ENCODE measurements at regions not wholly inside any gene's neighbourhood (a gene's known extent, or its start where the extent isn't known, plus 50 kb on each side); places are given as distances from the start of the nearest gene placed in this dataset.
A peak's percentile ranks its signal among the peaks of the same experiment; 100 is the strongest.
"Not testable (repeated sequence)": the region's sequence is repeated elsewhere in the genome, so short reads cannot be mapped to it uniquely, and the experiment has no call there.

DNA sequence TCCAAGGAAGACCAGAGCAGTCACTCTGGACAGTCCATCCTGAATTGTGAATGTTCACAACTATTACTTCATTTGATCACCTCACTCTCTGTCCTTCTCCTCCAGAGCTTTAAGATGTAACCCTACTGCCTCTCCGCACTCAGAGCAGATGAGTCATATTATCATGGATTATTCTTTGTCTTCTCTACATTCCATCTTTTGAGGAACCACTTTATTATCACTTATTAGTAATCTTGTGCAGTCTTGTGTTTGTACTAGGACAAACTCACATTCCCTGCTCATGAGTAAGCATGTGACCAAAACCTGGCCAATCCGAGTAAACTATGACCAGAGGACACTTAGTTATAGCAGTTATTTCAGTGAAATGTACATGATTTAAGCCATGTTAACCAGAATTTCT is 401.5 kb upstream of the ADGRB3 start:
- DNase-seq: no peak

DNA sequence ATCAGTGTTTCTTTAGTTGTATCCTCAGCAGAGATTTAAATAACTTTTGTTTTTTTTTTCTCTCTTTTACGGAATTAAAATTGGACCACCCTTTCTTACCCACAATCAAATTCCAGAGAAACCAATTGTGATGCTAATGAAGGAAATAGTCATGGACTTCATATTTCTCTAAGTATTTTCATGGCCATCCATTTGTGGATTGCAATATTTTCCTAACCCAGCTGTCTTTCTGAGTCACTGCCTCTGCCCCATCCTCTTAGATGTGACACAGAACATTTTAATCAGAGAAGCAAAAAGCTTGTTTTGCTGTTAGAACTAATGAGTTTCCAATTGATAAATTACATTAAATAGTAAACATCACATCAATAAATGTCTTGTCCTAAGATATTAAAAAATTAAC is 405.5 kb upstream of the ADGRB3 start:
- DNase-seq: no peak

DNA sequence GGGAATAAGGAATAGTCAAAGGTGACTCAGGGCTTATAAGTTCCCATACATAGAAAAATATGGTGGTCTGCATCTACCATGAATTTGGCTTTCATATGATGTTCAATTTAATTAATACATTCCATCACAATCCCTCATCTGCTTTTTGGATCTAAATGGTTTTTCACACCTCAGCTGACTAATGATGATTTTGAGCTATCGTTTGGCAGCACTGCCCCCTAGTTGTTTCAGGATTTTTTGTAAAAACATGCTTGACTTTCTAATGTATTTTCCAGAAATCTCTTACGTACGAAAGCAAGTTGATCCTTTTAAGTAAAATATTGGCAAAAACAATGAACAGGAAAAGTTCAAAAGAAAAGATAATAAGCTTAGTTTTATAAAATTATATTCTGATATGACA is 408.6 kb upstream of the ADGRB3 start:
- DNase-seq: no peak

DNA sequence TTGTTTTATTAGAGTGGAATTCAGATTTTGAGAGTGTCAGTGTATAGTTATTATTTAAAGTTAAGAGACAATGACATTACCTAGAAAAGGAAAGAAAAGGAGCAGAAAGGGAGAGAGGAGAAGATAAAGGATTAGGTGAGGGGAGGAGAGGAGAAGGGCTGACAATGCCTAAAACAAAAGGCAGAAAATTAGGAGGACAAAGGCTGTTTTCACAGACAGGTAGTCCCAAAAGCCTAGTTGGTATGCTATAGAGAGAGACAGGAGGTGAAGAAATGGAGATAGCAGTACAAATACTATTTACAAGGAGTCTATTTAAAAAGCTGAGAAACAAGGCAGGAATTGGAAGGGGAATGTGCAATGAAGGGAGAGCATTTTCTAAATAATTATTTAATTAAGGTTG is 409.4 kb upstream of the ADGRB3 start:
- DNase-seq: no peak

DNA sequence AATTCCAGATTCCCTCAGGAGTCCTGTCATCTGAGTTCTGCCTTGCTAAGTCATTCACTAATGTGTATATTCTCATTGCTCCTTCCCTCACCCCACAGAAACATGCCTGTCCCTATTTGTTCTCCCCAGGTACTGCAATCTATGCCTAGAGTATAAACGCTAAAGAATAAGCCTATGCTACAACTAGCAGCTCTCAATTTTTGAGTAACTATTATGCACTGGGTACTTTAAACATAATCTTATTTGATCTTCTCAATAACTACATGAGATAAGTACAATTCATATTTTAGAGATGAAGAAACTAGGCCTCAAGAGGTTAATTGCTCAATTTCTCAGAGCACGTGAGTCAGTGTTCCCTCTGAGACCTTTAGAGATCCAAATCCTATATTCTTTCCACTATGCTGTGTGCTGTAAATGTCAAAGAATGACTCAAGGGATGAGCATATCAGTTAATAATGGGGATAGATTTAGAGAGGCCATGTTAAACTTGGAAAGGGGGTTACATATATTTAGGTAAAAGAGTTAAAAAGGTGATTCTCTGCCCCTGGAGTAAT is 423.8 kb upstream of the ADGRB3 start:
- no peak for DNase-seq

DNA sequence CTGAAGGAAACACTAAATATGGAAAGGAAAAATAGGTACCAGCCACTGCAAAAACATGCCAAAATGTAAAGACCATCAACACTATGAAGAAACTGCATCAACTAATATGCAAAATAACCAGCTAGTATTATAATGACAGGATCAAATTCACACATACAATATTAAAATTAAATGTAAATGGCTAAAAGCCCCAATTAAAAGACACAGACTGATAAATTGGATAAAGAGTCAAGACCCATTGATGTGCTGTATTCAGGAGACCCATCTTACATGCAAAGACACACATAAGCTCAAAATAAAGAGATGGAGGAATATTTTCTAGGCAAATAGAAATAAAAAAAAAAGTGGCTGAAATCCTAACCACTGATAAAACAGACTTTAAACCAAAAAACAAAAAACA is 427.5 kb upstream of the ADGRB3 start:
- DNase-seq: not testable (repeated sequence)

DNA sequence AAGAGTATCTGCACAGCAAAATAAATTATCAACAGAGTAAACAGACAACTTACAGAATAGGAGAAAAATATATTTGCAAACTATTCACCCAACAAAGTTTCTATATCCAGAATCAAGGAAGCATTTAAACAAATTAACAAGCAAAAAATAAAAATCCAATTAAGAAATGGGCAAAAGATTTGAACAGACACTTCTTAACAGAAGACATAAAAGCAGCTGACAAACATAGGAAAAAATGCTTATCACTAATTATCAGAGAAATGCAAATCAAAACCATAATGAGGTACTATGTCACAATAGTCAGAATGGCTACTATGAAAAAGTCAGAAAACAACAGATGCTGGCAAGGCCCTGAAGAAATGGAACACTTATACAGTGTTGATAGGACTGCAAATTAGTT is 434.2 kb upstream of the ADGRB3 start:
- DNase-seq: no peak

DNA sequence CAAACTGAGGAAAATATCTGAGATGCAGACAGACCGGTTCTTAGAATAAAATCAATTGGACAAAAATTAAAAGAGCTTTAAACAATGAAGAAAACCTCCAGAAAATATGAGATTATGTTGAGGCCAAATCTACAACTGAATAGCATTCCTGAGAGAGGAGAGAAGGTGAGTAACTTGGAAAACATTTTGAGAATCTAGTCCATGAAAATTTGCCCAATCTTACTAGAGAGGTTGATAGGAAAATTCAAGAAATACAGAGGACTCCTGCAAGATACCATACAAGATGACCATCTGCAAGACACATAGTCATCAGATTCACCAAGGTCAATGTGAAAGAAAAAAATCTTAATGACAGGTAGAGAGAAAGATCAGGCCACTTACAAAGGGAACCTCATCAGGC is 437.7 kb upstream of the ADGRB3 start:
- no peak for DNase-seq

DNA sequence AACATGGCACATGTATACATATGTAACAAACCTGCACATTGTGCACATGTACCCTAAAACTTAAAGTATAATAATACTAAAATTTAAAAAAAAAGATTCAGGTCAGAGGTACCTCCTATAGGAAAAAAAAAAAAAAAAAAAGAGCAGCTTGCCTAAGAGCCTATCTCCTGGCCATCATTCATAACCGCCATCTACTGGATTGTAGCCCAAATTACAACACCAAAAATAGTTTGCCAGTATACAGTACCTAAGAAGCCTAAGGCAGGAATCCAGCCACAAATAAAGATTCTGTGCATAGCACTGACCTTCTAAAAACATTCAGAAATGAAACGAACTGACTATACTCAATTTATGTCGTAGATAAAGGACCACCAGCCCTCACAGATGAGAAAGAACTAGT is 438.4 kb upstream of the ADGRB3 start:
- peak in 1 of 2 experiments; percentile 19 for DNase-seq

DNA sequence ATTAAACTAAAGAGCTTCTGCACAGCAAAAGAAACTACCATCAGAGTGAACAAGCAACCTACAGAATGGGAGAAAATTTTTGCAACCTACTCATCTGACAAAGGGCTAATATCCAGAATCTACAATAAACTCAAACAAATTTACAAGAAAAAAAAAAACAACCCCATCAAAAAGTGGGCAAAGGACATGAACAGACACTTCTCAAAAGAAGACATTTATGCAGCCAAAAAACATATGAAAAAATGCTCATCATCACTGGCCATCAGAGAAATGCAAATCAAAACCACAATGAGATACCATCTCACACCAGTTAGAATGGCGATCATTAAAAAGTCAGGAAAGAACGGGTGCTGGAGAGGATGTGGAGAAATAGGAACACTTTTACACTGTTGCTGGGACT is 439.3 kb upstream of the ADGRB3 start:
- not testable (repeated sequence) for DNase-seq

DNA sequence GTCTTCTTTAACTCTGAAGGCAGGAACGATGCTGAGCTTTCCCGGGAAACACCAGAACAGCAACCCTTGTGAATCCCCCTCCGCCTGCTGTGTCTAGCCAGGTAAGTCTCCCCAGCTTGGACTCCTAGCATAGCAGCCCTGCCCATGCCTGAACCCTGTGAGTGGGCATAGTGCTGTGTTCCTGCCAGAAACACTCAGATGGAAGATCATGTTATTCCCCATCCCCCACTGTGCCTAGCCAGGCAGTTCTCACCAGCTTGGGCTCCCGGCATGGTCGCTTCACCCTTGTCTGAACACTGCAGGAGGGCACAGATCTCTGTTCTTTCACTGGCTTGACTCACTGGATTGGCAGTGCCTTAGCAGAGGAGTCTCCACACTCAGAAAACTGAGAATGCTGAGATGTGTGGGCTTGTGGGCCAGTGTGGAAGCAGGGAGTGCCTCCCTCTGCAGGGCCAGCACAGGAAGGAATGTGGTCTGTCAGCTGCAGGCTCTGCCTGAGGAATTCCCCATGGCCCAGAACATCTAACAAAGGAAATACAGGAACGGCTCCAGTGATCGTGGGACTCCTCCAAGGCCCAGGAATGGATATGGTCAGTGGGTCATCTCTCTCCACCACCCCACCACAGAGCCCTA is 440.1 kb upstream of the ADGRB3 start:
- DNase-seq: no peak

DNA sequence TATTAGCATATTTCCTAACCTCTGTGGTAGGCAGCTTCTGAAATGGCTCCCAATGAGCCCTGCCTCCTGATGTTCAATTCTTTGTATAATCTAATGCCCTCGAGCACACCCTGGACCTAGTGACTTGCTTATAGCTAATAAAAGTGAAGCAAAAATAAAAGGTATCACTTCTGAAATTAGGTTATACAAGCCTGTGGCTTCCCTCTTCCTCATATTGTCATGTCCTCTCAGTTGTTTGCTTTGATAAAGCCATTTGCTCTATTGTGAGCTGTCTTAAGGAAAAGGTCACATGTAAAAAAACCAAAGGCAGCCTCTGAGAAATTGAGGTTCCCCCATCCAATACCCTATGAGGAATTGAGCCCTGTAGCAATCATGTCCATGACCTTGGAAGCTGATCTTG is 442.1 kb upstream of the ADGRB3 start:
- DNase-seq: no peak

DNA sequence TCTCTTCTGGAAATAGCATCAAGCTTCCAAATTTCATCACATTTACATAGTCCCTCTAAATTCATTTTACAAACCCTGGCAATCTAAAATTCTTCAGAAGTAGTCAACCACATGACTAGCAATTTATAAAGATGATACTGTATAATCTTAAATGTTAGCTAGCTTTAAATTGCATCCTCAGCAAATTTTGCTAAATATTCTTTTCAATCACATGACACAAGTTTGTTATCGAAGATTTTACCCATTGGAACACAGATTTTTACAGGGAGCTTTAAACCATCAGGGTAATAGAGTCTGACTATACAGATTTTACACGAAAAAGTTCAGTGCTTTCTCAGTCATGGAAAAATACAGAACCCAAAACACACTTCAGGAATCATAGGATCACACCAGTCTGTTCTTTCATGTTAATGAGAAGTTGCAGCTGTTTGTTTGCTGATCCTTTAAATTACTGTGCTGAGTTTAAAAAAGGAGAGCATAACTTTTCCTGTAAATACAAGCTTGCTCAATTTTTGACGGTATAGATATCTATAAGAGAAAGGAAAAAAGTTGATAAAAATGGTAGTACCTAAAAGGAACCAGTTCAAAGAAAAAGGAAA is 445.8 kb upstream of the ADGRB3 start:
- DNase-seq: no peak

DNA sequence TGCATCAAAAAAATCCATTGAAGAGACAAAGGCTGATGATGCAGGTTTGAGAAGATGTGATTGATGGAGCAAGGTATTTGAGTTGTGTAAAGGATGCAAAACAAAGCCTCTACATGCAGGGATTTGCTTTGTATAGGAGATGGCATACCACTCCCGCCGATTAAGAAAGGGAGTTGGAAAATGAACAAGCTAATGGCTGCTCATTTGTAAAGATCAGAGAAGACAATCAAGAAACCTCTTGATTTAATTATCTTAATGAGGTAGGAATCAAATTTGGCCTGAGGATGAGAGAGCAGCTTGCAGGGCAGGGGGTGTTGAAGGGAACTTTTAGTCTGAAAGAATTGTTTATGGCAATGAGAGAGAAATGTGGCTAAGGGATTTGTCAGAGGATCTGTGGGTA is 448.2 kb upstream of the ADGRB3 start:
- no peak for DNase-seq

DNA sequence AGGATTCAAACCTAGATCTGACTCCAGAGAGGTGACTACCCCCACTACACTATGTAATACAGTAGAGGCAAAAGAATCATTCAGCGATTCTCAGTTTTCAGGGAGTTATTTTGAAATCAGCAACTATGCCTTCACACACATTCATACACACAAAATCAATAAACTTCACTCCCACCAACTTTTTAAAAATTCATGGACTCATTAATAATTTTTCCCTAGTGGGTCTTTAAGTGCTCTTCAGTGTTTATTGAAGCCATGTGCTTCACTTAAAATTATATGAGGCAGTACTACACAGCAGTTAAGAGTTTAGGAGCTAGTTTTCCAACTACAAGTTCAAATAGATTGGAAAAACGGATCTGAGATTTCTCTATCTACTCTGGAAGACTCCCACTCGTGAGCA is 452.7 kb upstream of the ADGRB3 start:
- DNase-seq: no peak

DNA sequence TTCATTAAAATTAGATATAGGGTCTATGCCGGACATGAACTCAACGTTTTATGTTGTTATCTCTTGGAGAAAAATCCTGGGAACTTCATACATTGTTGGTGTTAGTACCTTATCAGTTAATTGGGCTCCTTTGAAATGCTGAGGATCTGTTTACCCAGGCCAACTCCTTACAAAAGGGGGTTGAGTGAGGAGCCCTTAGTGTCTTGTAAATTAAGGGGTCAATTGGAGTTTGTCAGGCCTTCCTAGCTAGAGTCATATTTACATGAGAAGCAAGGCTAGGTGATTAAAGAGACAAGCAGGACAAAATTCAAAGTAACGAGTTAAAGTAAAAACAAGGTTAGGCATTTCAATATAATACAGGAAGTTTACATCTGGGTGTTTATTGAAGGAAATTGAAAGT is 454.1 kb upstream of the ADGRB3 start:
- DNase-seq: not testable (repeated sequence)

DNA sequence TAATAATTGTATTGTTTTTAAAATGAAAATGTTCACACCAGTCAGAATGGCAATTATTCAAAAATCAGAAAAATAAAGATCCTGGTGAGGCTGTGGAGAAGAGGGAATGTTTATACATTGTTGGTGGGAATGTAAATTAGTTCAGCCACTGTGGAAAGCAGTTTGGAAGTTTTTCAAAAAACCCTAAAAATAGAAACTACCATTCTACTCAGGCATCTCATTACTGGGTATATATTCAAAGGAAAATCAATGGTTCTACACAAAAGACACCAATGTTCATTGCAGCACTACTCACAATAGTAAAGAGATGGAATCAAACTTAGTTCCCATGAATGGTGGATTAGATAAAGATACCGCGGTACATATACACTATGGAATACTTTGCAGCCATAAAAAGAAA is 461.5 kb upstream of the ADGRB3 start:
- DNase-seq: no peak

DNA sequence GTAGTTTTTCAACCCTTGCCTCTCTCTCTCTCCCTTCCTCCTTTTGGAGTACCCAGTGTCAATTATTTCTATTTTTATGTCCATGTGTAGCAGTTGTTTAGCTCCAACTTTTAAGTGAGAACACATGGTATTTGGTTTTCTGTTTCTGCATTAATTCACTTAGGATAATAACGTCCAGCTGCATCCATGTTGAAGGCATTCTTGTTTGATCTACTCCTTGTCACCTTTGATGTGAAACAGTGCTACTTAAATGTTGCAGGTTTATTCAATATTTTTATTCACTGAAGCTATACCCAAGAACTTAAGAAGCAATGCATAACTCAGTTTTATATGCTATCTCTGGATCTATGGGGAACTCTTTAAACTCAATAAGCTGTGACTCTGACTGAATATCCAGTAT is 465.2 kb upstream of the ADGRB3 start:
- DNase-seq: no peak

DNA sequence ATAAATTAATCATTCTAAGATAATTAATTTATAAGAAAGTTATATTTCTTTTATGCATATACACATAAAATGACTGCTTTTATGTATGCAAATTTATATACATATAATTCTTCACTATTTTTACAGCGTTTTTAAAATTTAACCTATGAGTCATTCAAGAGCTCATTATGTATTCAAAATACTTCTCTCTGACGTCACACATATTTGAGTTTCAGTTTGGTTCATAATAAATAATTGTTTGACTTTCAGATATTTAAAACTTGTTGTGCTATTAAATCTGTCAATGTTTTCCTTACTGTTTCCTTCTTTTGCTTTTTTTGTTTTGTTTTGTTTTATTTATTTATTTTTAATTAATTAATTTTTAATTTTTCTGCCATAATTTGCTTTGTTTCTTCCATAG is 467.5 kb upstream of the ADGRB3 start:
- no peak for DNase-seq

DNA sequence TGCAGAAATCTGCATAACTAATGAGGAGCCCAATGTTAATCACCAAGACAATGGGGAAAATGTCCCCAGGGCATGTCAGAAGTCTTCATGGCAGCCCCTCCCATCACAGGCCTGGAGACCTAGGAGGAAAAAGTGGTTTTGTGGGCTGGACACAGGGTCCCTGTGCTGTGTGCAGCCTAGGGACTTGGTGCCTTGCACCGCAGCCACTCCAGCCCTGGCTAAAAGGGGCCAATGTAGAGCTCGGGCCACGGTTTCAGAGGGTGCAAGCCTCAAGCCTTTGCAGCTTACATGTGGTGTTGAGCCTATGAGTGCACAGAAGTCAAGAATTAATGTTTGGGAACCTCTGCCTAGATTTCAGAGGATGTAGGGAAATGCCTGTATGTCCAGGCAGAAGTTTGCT is 474.3 kb upstream of the ADGRB3 start:
- not testable (repeated sequence) for DNase-seq

DNA sequence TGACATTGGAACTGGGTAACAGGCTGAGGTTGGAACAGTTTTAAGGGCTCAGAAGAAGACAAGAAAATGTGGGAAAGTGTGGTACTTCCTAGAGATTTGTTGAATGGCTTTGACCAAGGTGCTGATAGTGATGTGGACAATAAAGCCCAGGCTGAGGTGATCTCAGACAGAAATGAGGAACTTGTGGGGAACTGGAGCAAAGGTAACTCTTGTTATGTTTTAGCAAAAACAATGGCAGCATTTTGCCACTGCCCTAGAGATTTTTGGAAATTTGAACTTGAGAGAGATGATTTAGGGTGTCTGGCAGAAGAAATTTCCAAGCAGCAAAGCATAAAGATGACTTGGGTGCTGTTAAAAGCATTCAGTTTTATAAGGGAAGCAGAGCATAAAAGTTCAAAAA is 474.7 kb upstream of the ADGRB3 start:
- DNase-seq: no peak

DNA sequence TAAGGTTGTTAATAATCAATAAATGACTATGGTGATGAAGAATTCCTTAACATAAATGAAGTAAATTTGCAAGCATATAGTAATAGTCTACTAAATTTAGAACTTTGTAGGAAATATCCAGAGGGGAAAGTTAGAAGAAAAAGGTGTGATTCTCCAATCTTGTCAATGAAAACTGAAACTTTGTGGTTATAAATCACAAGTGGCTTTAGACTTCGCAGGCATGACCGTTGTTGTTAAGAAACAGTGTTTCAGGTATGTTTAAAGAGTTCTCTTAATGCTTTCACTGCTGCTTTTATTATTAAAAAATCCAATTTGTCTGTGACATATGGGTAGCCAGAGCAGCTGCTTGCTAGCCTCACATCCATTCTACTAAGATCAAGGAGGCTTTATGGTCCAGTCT is 475.6 kb upstream of the ADGRB3 start:
- DNase-seq: no peak

DNA sequence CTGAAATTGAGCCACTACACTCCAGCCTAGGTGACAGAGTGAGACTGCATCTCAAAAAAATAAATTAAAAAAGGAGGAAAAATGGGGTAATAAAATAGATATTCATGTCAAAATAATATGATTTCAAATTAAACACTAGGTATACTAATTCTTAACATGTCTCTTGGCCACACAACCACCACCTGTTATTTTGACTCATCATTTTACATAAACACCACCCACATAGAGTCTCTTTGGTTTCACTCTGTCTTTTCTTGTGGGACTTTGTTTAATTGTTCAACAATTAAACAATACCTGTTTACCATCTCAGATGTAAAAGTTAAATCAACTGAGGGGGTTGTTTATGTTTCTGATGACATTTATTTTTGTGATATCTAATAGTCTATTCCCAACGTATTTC is 476.8 kb upstream of the ADGRB3 start:
- no peak for DNase-seq

DNA sequence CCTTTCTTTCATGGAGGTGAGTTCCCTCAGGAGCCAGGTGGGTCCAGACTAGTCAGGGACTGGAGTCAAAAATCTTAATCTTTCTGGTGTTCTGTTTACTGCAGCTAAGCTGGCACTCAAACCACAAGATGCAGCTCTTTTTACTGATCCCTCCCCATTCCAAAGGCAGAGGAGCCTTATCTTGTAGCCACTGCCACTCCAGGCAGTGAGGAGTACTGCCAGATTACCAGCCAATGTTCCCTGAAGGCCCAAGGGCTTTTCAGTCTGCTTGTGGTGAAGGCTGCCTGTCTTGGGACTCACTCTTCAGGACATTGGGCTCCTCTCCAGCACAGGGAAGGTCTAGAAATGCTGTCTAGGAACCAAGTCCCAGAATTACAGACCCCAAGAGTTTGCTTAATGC is 490.4 kb upstream of the ADGRB3 start:
- DNase-seq: no peak

DNA sequence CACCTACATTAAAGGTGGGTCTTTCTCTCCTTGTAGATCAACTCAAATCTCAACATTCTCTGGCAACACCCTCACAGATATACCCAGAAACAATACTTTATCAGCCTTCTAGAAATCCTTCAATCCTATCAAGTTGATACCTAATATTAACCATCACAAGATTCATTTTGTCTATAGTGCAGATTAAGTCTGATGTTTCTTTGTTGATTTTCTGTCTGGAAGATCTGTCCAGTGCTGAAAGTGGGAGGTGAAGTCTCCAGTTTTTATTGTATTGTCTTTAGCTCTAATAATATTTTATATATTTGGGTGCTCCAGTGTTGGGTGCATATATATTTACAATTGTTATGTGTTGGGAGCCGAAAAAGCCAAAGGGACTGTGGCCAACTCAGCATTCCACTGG is 493.9 kb upstream of the ADGRB3 start:
- DNase-seq: no peak
